GM23338 (cell line): ENCODE measurements at regions not wholly inside any gene's neighbourhood (a gene's known extent, or its start where the extent isn't known, plus 50 kb on each side); places are given as distances from the start of the nearest gene placed in this dataset.

Experiments
- ATAC-seq: fragments of 200-7000 bp; cut with Tn5 transposase; 3 replicates; pipeline ENCODE4 v1.9.1; 2020
- DNase-seq: peaks from one replicate; pipeline ENCODE4 v3.0.0-alpha.2; 2015; ENCODE audit warnings: low spot score
- H2AFZ ChIP-seq: fragments of 200-600 bp; sonication (generic); 2 replicates; pipeline ENCODE4 v1.8.0; 2016; ENCODE audit warnings: antibody characterized with exemption, mild to moderate bottlenecking, moderate library complexity
- H3F3A ChIP-seq: fragments of 200-600 bp; sonication (generic); replicated peaks from 2 replicates; pipeline ENCODE4 v1.8.0; 2017; ENCODE audit warnings: antibody characterized with exemption, mixed run types, low read depth
- H3K27ac ChIP-seq: fragments of 200-600 bp; sonication (generic); 2 replicates; pipeline ENCODE4 v1.6.1; 2016; ENCODE audit warnings: low read depth
- H3K27me3 ChIP-seq: fragments of 200-600 bp; sonication (generic); 2 replicates; pipeline ENCODE4 v1.8.0; 2016; ENCODE audit warnings: mild to moderate bottlenecking, mixed run types, moderate library complexity; ENCODE audit not compliant: insufficient read depth
- H3K36me3 ChIP-seq: fragments of 200-600 bp; sonication (generic); 2 replicates; pipeline ENCODE4 v1.8.0; 2016; ENCODE audit warnings: mild to moderate bottlenecking; ENCODE audit not compliant: insufficient read depth
- H3K4me1 ChIP-seq: fragments of 200-600 bp; sonication (generic); 2 replicates; pipeline ENCODE4 v1.8.0; 2016; ENCODE audit warnings: mild to moderate bottlenecking, moderate library complexity; ENCODE audit not compliant: insufficient read depth
- H3K4me2 ChIP-seq: fragments of 200-600 bp; sonication (generic); 2 replicates; pipeline ENCODE4 v1.7.1; 2017; ENCODE audit warnings: mixed run types
- H3K4me3 ChIP-seq: fragments of 200-600 bp; sonication (generic); 2 replicates; pipeline ENCODE4 v1.6.1; 2016; ENCODE audit warnings: mixed run types
- H3K79me2 ChIP-seq: fragments of 200-600 bp; sonication (generic); replicated peaks from 2 replicates; pipeline ENCODE4 v1.8.0; 2017; ENCODE audit warnings: mild to moderate bottlenecking; ENCODE audit not compliant: insufficient read depth
- H3K9me2 ChIP-seq: fragments of 200-600 bp; sonication (generic); 2 replicates; pipeline ENCODE4 v1.8.0; 2017; ENCODE audit not compliant: insufficient read depth
- H4K20me1 ChIP-seq: fragments of 200-600 bp; sonication (generic); replicated peaks from 2 replicates; pipeline ENCODE4 v1.8.0; 2017; ENCODE audit warnings: mild to moderate bottlenecking; ENCODE audit not compliant: insufficient read depth
- H3K27ac Mint-ChIP-seq: 2 replicates; pipeline ENCODE4 v1.8.0; 2020; ENCODE audit warnings: inconsistent platforms, mild to moderate bottlenecking, moderate library complexity, mixed read lengths
- H3K27me3 Mint-ChIP-seq: 3 replicates; pipeline ENCODE4 v1.8.0; 2022; ENCODE audit warnings: low read depth, mild to moderate bottlenecking, moderate library complexity, mixed read lengths, inconsistent platforms; ENCODE audit not compliant: insufficient read depth, poor library complexity
- H3K36me3 Mint-ChIP-seq: 3 replicates; pipeline ENCODE4 v1.8.0; 2021; ENCODE audit warnings: low read depth, mild to moderate bottlenecking, inconsistent platforms, moderate library complexity, mixed read lengths
- H3K4me1 Mint-ChIP-seq: 3 replicates; pipeline ENCODE4 v1.8.0; 2020; ENCODE audit warnings: mild to moderate bottlenecking, inconsistent platforms, mixed read lengths
- H3K4me3 Mint-ChIP-seq: 3 replicates; pipeline ENCODE4 v1.8.0; 2021; ENCODE audit warnings: moderate library complexity, mild to moderate bottlenecking, inconsistent platforms, mixed read lengths
- H3K9me3 Mint-ChIP-seq: 3 replicates; pipeline ENCODE4 v1.8.0; 2020; ENCODE audit warnings: moderate library complexity, mild to moderate bottlenecking, inconsistent platforms, mixed read lengths
- CREB1 ChIP-seq: fragments of 250-450 bp; sonication (Bioruptor Pico); IDR thresholded peaks from 2 replicates; pipeline ENCODE4 v1.5.0; 2020; ENCODE audit warnings: low read depth, mild to moderate bottlenecking, moderate library complexity
- CTCF ChIP-seq, 2 experiments: fragments of 200-600 bp in 1 of 2; sonication (generic) in 1 of 2; conservative IDR thresholded peaks; 2 replicates each; pipeline versions ENCODE4 v1.5.1 to v1.6.1; 2016 to 2017; ENCODE audit warnings: antibody characterized with exemption in 2 of 2, low read depth in 2 of 2, mild to moderate bottlenecking in 2 of 2, moderate library complexity in 1 of 2
- ETS1 ChIP-seq: IDR thresholded peaks from 2 replicates; pipeline ENCODE4 v1.6.1; 2016; ENCODE audit warnings: antibody characterized with exemption
- EZH2 ChIP-seq: fragments of 200-600 bp; sonication (generic); IDR thresholded peaks from one replicate; pipeline ENCODE4 v1.8.0; 2017; ENCODE audit warnings: antibody characterized with exemption, mild to moderate bottlenecking, low read depth; ENCODE audit not compliant: unreplicated experiment
- EZH2phosphoT487 ChIP-seq: fragments of 200-600 bp; sonication (generic); IDR thresholded peaks from one replicate; pipeline ENCODE4 v1.8.1; 2018; ENCODE audit warnings: antibody characterized with exemption; ENCODE audit not compliant: unreplicated experiment
- JUNB ChIP-seq: IDR thresholded peaks from one replicate; pipeline ENCODE4 v1.6.1; 2016; ENCODE audit warnings: antibody characterized with exemption; ENCODE audit not compliant: unreplicated experiment
- NANOG ChIP-seq: IDR thresholded peaks from 2 replicates; pipeline ENCODE4 v1.6.1; 2016; ENCODE audit warnings: antibody characterized with exemption, borderline replicate concordance
- POLR2AphosphoS5 ChIP-seq: IDR thresholded peaks from 2 replicates; pipeline ENCODE4 v1.6.1; 2016; ENCODE audit warnings: antibody characterized with exemption, low read depth
- STAT1 ChIP-seq: IDR thresholded peaks from one replicate; pipeline ENCODE4 v1.6.1; 2016; ENCODE audit warnings: antibody characterized with exemption; ENCODE audit not compliant: unreplicated experiment
- ZNF114 ChIP-seq: fragments of 250-450 bp; sonication (Bioruptor Pico); IDR thresholded peaks from 2 replicates; pipeline ENCODE4 v1.5.0; 2020; ENCODE audit warnings: mild to moderate bottlenecking, moderate library complexity
- ZNF331 ChIP-seq: fragments of 250-450 bp; sonication (Bioruptor Pico); IDR thresholded peaks from 2 replicates; pipeline ENCODE4 v1.5.0; 2020; ENCODE audit warnings: low read depth, mild to moderate bottlenecking, moderate library complexity
- TF ChIP-seq, protein P1 (sequence below): fragments of 250-450 bp; sonication (Bioruptor Pico); IDR thresholded peaks from 2 replicates; pipeline ENCODE4 v1.5.0; 2020; ENCODE audit warnings: mild to moderate bottlenecking, moderate library complexity
- TF ChIP-seq, protein P2 (sequence below): IDR thresholded peaks from one replicate; pipeline ENCODE4 v1.6.1; 2018; ENCODE audit warnings: antibody characterized with exemption; ENCODE audit not compliant: unreplicated experiment

DNA sequence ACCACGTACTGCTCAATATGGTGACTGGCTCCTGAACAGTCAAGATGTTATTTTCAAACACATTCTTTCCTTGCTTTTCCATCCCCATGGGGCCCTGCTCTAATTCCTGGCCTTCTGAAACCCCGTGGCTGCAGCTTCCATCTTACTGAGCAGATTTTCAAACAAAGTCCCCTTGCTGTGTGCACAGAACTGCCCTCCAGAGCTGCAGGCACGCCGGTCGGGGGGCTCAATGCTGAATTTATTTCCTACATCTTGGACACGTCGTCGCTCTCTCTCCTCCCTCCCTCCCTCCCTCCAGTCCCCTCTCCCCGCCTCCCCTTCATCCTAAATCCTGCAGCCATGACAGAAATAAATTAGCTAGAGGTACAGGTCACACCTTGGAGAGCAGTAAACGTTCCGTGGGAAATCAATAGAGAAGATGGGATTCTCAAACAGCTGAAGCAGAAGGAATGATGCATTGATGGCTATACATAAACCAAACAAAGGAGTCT, 243.1 kb upstream of the BLID start:
- H3K27ac ChIP-seq = no peak overlapping the region
- H3K4me2 ChIP-seq = 0 out of 2 replicates have a peak overlapping the region, but pooled peaks have one; percentile 26
- H3K4me1 ChIP-seq = no peaks in the 10 kb centered on the region
- H3K9me2 ChIP-seq = no peaks in the 10 kb centered on the region
- no peaks in the 10 kb centered on the region for H4K20me1 ChIP-seq
- H2AFZ ChIP-seq = peak overlapping the region; percentile 90; the same call in 1 of the 2 replicates
- peaks cover 7% of the 10 kb centered on the region; the same call in 2 of the 3 replicates for H3K36me3 Mint-ChIP-seq
- H3F3A ChIP-seq = no peaks in the 10 kb centered on the region
- no peak overlapping the region for H3K4me3 Mint-ChIP-seq
- no peaks in the 10 kb centered on the region for H3K36me3 ChIP-seq
- no peaks in the 10 kb centered on the region for H3K27me3 ChIP-seq
- no peak overlapping the region for H3K4me3 ChIP-seq
- no peaks in the 10 kb centered on the region for H3K79me2 ChIP-seq
- ATAC-seq (no peak; the same call in 2 of the 3 replicates), DNase-seq (no peak)
- peaks cover 8% of the 10 kb centered on the region; the same call in 2 of the 3 replicates for H3K9me3 Mint-ChIP-seq
- TF ChIP-seq JUNB = no peak
- TF ChIP-seq EZH2phosphoT487 = no peak
- TF ChIP-seq, protein P1, sequence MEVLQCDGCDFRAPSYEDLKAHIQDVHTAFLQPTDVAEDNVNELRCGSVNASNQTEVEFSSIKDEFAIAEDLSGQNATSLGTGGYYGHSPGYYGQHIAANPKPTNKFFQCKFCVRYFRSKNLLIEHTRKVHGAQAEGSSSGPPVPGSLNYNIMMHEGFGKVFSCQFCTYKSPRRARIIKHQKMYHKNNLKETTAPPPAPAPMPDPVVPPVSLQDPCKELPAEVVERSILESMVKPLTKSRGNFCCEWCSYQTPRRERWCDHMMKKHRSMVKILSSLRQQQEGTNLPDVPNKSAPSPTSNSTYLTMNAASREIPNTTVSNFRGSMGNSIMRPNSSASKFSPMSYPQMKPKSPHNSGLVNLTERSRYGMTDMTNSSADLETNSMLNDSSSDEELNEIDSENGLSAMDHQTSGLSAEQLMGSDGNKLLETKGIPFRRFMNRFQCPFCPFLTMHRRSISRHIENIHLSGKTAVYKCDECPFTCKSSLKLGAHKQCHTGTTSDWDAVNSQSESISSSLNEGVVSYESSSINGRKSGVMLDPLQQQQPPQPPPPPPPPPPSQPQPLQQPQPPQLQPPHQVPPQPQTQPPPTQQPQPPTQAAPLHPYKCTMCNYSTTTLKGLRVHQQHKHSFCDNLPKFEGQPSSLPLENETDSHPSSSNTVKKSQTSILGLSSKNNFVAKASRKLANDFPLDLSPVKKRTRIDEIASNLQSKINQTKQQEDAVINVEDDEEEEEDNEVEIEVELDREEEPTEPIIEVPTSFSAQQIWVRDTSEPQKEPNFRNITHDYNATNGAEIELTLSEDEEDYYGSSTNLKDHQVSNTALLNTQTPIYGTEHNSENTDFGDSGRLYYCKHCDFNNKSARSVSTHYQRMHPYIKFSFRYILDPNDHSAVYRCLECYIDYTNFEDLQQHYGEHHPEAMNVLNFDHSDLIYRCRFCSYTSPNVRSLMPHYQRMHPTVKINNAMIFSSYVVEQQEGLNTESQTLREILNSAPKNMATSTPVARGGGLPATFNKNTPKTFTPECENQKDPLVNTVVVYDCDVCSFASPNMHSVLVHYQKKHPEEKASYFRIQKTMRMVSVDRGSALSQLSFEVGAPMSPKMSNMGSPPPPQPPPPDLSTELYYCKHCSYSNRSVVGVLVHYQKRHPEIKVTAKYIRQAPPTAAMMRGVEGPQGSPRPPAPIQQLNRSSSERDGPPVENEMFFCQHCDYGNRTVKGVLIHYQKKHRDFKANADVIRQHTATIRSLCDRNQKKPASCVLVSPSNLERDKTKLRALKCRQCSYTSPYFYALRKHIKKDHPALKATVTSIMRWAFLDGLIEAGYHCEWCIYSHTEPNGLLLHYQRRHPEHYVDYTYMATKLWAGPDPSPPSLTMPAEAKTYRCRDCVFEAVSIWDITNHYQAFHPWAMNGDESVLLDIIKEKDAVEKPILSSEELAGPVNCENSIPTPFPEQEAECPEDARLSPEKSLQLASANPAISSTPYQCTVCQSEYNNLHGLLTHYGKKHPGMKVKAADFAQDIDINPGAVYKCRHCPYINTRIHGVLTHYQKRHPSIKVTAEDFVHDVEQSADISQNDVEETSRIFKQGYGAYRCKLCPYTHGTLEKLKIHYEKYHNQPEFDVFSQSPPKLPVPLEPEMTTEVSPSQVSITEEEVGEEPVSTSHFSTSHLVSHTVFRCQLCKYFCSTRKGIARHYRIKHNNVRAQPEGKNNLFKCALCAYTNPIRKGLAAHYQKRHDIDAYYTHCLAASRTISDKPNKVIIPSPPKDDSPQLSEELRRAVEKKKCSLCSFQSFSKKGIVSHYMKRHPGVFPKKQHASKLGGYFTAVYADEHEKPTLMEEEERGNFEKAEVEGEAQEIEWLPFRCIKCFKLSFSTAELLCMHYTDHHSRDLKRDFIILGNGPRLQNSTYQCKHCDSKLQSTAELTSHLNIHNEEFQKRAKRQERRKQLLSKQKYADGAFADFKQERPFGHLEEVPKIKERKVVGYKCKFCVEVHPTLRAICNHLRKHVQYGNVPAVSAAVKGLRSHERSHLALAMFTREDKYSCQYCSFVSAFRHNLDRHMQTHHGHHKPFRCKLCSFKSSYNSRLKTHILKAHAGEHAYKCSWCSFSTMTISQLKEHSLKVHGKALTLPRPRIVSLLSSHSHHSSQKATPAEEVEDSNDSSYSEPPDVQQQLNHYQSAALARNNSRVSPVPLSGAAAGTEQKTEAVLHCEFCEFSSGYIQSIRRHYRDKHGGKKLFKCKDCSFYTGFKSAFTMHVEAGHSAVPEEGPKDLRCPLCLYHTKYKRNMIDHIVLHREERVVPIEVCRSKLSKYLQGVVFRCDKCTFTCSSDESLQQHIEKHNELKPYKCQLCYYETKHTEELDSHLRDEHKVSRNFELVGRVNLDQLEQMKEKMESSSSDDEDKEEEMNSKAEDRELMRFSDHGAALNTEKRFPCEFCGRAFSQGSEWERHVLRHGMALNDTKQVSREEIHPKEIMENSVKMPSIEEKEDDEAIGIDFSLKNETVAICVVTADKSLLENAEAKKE (CRISPR knock-in tag) = no peak
- TF ChIP-seq, protein P2, sequence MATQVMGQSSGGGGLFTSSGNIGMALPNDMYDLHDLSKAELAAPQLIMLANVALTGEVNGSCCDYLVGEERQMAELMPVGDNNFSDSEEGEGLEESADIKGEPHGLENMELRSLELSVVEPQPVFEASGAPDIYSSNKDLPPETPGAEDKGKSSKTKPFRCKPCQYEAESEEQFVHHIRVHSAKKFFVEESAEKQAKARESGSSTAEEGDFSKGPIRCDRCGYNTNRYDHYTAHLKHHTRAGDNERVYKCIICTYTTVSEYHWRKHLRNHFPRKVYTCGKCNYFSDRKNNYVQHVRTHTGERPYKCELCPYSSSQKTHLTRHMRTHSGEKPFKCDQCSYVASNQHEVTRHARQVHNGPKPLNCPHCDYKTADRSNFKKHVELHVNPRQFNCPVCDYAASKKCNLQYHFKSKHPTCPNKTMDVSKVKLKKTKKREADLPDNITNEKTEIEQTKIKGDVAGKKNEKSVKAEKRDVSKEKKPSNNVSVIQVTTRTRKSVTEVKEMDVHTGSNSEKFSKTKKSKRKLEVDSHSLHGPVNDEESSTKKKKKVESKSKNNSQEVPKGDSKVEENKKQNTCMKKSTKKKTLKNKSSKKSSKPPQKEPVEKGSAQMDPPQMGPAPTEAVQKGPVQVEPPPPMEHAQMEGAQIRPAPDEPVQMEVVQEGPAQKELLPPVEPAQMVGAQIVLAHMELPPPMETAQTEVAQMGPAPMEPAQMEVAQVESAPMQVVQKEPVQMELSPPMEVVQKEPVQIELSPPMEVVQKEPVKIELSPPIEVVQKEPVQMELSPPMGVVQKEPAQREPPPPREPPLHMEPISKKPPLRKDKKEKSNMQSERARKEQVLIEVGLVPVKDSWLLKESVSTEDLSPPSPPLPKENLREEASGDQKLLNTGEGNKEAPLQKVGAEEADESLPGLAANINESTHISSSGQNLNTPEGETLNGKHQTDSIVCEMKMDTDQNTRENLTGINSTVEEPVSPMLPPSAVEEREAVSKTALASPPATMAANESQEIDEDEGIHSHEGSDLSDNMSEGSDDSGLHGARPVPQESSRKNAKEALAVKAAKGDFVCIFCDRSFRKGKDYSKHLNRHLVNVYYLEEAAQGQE = no peak
- no peak for TF ChIP-seq ETS1
- TF ChIP-seq EZH2 = no peak
- TF ChIP-seq ZNF331 (CRISPR knock-in tag) = no peak
- TF ChIP-seq POLR2AphosphoS5 = no peak
- no peak for TF ChIP-seq CREB1 (CRISPR knock-in tag)
- no peak for TF ChIP-seq STAT1
- no peak for TF ChIP-seq CTCF (conservative IDR thresholded peaks at IDR 0.05; ENCODE audit: low read depth in 2 of 2)
- no peak for TF ChIP-seq ZNF114 (CRISPR knock-in tag)
- TF ChIP-seq NANOG = no peak
- no peak overlapping the region for H3K27ac Mint-ChIP-seq
- no peaks in the 10 kb centered on the region for H3K27me3 Mint-ChIP-seq
- peaks cover 7% of the 10 kb centered on the region; the same call in 1 of the 3 replicates for H3K4me1 Mint-ChIP-seq
